ENCODE measurements at regions not wholly inside any gene's neighbourhood (a gene's known extent, or its start where the extent isn't known, plus 50 kb on each side); places are given as distances from the start of the nearest gene placed in this dataset.

GRCh38 chr1:187460093-187460492 lies 631.3 kb downstream of the PLA2G4A start:
- intact Hi-C loops (cut with DNase I) = no loop called here

GRCh38 chr1:187464320-187464719 lies 635.6 kb downstream of the PLA2G4A start:
- Histone ChIP-seq H3K4me3 (replicated peaks in 1 of 3) (no peak overlapping the region), H3K4me1 (no peaks in the 10 kb centered on the region), H3K9me3 (no peaks in the 10 kb centered on the region), H3K27ac (no peak overlapping the region), H3K27me3 (no peaks in the 10 kb centered on the region), H3K36me3 (no peaks in the 10 kb centered on the region)
- TF ChIP-seq CTCF (IDR thresholded peaks at IDR 0.05) = no peak
- no peak for TF ChIP-seq POLR2A (IDR thresholded peaks at IDR 0.05)
- WGBS, 2 donors = 81 to 86% methylated on average over 1 of the region's 1 CpG
- intact Hi-C loops (cut with DNase I) = no loop called here
- DNase-seq = no peak

More at GRCh38 chr1:187460093-187460492, 631.3 kb downstream of the PLA2G4A start:
- no peaks in the 10 kb centered on the region for H3K36me3 ChIP-seq
- DNase-seq = no peak
- whole genome bisulfite sequencing, 2 donors = 77 to 79% methylated on average over 3 of the region's 3 CpGs
- no peaks in the 10 kb centered on the region for H3K9me3 ChIP-seq
- H3K4me3 ChIP-seq (replicated peaks in 1 of 3) = no peak overlapping the region
- H3K4me1 ChIP-seq = no peaks in the 10 kb centered on the region
- no peaks in the 10 kb centered on the region for H3K27me3 ChIP-seq
- TF ChIP-seq CTCF (IDR thresholded peaks at IDR 0.05) (no peak), POLR2A (IDR thresholded peaks at IDR 0.05) (no peak)
- H3K27ac ChIP-seq = no peak overlapping the region

GRCh38 chr1:187465441-187465840 lies 636.7 kb downstream of the PLA2G4A start:
- intact Hi-C loops (cut with DNase I) = no loop called here
- Histone ChIP-seq H3K4me3 (replicated peaks in 1 of 3) (no peak overlapping the region), H3K36me3 (no peaks in the 10 kb centered on the region), H3K9me3 (no peaks in the 10 kb centered on the region), H3K27me3 (no peaks in the 10 kb centered on the region), H3K27ac (no peak overlapping the region), H3K4me1 (no peaks in the 10 kb centered on the region)
- no peak for DNase-seq
- TF ChIP-seq CTCF (IDR thresholded peaks at IDR 0.05) (no peak), POLR2A (IDR thresholded peaks at IDR 0.05) (no peak)
- 68 to 79% methylated on average over 2 of the region's 2 CpGs for WGBS, 2 donors

- Histone ChIP-seq H3K4me3 (replicated peaks in 1 of 3) (no peak overlapping the region), H3K36me3 (no peaks in the 10 kb centered on the region), H3K9me3 (no peaks in the 10 kb centered on the region), H3K4me1 (no peaks in the 10 kb centered on the region), H3K27me3 (no peaks in the 10 kb centered on the region), H3K27ac (no peak overlapping the region)
- DNase-seq = no peak
- TF ChIP-seq POLR2A (IDR thresholded peaks at IDR 0.05) (no peak), CTCF (IDR thresholded peaks at IDR 0.05) (no peak)
- 74 to 89% methylated on average over 2 of the region's 2 CpGs for WGBS, 2 donors
- intact Hi-C loops (cut with DNase I) = no loop called here
Measured at GRCh38 chr1:187469836-187470235, 641.1 kb downstream of the PLA2G4A start.

GRCh38 chr1:187471555-187471954 lies 642.8 kb downstream of the PLA2G4A start:
- DNase-seq = no peak
- WGBS, 2 donors = 83 to 91% methylated on average over 2 of the region's 2 CpGs
- TF ChIP-seq POLR2A (IDR thresholded peaks at IDR 0.05) = no peak
- H3K27ac ChIP-seq = no peak overlapping the region
- no peaks in the 10 kb centered on the region for H3K36me3 ChIP-seq
- intact Hi-C loops (cut with DNase I) = no loop called here
- no peak overlapping the region for H3K4me3 ChIP-seq (replicated peaks in 1 of 3)
- H3K9me3 ChIP-seq = no peaks in the 10 kb centered on the region
- H3K27me3 ChIP-seq = no peaks in the 10 kb centered on the region
- no peaks in the 10 kb centered on the region for H3K4me1 ChIP-seq

GRCh38 chr1:187474336-187474735 lies 645.6 kb downstream of the PLA2G4A start:
- Histone ChIP-seq H3K27me3 (no peaks in the 10 kb centered on the region), H3K36me3 (no peaks in the 10 kb centered on the region), H3K4me1 (no peaks in the 10 kb centered on the region), H3K27ac (no peak overlapping the region), H3K9me3 (no peaks in the 10 kb centered on the region), H3K4me3 (replicated peaks in 1 of 3) (no peak overlapping the region)
- intact Hi-C loops (cut with DNase I) = no loop called here
- TF ChIP-seq POLR2A (IDR thresholded peaks at IDR 0.05) = no peak
- TF ChIP-seq CTCF (IDR thresholded peaks at IDR 0.05) = no peak
- 52 to 58% methylated on average over 2 of the region's 2 CpGs for WGBS, 2 donors
- no peak for DNase-seq
